ENCODE measurements at regions not wholly inside any gene's neighbourhood (a gene's known extent, or its start where the extent isn't known, plus 50 kb on each side); places are given as distances from the start of the nearest gene placed in this dataset.

DNA sequence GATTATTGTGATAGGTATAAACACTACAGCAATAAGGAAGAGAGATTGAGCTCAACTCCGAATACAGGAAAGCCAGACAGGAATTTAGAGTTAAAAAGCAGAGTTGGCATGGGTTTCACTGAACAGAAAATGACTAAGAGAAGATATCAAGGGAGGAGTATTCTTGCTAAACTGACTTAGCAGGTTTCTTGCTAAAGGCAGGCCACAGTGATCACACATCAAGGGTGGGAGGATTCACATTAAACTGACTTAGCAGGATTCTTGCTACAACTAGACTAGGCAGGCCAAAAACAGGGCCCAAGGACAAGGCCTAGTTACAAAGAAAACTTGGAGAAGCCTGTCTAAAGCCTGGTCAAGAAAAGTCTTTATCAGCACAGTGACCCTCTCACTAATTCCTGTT lies 195.1 kb downstream of the MAGEB5 start:
- Histone ChIP-seq H3K4me2 (replicated peaks; ENCODE audit: extremely low read depth, low read length, poor library complexity, severe bottlenecking) (no peak overlapping the region), H3K9me3 (replicated peaks in 1 of 2; ENCODE audit: control insufficient read depth in 1 of 2, insufficient read depth in 1 of 2, low read length in 2 of 2) (no peaks in the 10 kb centered on the region), H3K79me2 (ENCODE audit: insufficient read depth, low read length) (no peaks in the 10 kb centered on the region), H3K36me3 (replicated peaks in 1 of 2; ENCODE audit: control insufficient read depth in 1 of 2, insufficient read depth in 2 of 2, low read length in 2 of 2) (no peaks in the 10 kb centered on the region), H3K9ac (ENCODE audit: insufficient read depth, low read length, poor library complexity, severe bottlenecking) (no peak overlapping the region), H3K4me3 (replicated peaks in 1 of 3; ENCODE audit: low read depth in 2 of 3, low read length in 3 of 3) (no peak overlapping the region), H3K27me3 (ENCODE audit: control insufficient read depth in 2 of 2, insufficient read depth in 2 of 2, low read length in 2 of 2) (no peaks in the 10 kb centered on the region), H3K27ac (ENCODE audit: low read depth in 1 of 2, low read length in 2 of 2) (no peak overlapping the region), H4K20me1 (ENCODE audit: insufficient read depth, low read length) (no peaks in the 10 kb centered on the region), H3K4me1 (ENCODE audit: control insufficient read depth in 1 of 2, insufficient read depth in 2 of 2, low read length in 2 of 2) (no peaks in the 10 kb centered on the region), H2AFZ (ENCODE audit: insufficient read depth, low read depth, low read length, poor library complexity, severe bottlenecking) (no peak overlapping the region)
- Mint-ChIP-seq H3K9me3 (no peaks in the 10 kb centered on the region), H3K36me3 (no peaks in the 10 kb centered on the region), H3K4me1 (no peaks in the 10 kb centered on the region), H3K27ac (no peak overlapping the region), H3K4me3 (no peak overlapping the region), H3K27me3 (ENCODE audit: low read depth in 3 of 3) (peaks cover 0 to 1% (median 0%) of the 10 kb centered on the region in 3 donors)
- intact Hi-C loops (cut with micrococcal nuclease): no loop called here
- no peak for DNase-seq
- TF ChIP-seq, protein P1, sequence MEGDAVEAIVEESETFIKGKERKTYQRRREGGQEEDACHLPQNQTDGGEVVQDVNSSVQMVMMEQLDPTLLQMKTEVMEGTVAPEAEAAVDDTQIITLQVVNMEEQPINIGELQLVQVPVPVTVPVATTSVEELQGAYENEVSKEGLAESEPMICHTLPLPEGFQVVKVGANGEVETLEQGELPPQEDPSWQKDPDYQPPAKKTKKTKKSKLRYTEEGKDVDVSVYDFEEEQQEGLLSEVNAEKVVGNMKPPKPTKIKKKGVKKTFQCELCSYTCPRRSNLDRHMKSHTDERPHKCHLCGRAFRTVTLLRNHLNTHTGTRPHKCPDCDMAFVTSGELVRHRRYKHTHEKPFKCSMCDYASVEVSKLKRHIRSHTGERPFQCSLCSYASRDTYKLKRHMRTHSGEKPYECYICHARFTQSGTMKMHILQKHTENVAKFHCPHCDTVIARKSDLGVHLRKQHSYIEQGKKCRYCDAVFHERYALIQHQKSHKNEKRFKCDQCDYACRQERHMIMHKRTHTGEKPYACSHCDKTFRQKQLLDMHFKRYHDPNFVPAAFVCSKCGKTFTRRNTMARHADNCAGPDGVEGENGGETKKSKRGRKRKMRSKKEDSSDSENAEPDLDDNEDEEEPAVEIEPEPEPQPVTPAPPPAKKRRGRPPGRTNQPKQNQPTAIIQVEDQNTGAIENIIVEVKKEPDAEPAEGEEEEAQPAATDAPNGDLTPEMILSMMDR (IDR thresholded peaks at IDR 0.05): no peak
- no CpG with 5 or more reads among the region's 1 CpG for WGBS (ENCODE audit: insufficient coverage)

GRCh38 chrX:26409636-26410035 lies 193.7 kb downstream of the MAGEB5 start:
- Histone ChIP-seq H3K27ac (ENCODE audit: low read depth in 1 of 2, low read length in 2 of 2) (no peak overlapping the region), H3K27me3 (ENCODE audit: control insufficient read depth in 2 of 2, insufficient read depth in 2 of 2, low read length in 2 of 2) (no peaks in the 10 kb centered on the region), H3K4me2 (replicated peaks; ENCODE audit: extremely low read depth, low read length, poor library complexity, severe bottlenecking) (no peak overlapping the region), H3K9ac (ENCODE audit: insufficient read depth, low read length, poor library complexity, severe bottlenecking) (no peak overlapping the region), H3K9me3 (replicated peaks in 1 of 2; ENCODE audit: control insufficient read depth in 1 of 2, insufficient read depth in 1 of 2, low read length in 2 of 2) (no peaks in the 10 kb centered on the region), H4K20me1 (ENCODE audit: insufficient read depth, low read length) (no peaks in the 10 kb centered on the region), H3K4me1 (ENCODE audit: control insufficient read depth in 1 of 2, insufficient read depth in 2 of 2, low read length in 2 of 2) (no peaks in the 10 kb centered on the region), H3K36me3 (replicated peaks in 1 of 2; ENCODE audit: control insufficient read depth in 1 of 2, insufficient read depth in 2 of 2, low read length in 2 of 2) (no peaks in the 10 kb centered on the region), H3K79me2 (ENCODE audit: insufficient read depth, low read length) (no peaks in the 10 kb centered on the region), H2AFZ (ENCODE audit: insufficient read depth, low read depth, low read length, poor library complexity, severe bottlenecking) (no peak overlapping the region), H3K4me3 (replicated peaks in 1 of 3; ENCODE audit: low read depth in 2 of 3, low read length in 3 of 3) (no peak overlapping the region)
- no peaks in the 10 kb centered on the region for H3K4me1 Mint-ChIP-seq
- H3K4me3 Mint-ChIP-seq: no peak overlapping the region
- intact Hi-C loops (cut with micrococcal nuclease): no loop called here
- no peaks in the 10 kb centered on the region for H3K36me3 Mint-ChIP-seq
- H3K27ac Mint-ChIP-seq: no peak overlapping the region
- no peaks in the 10 kb centered on the region for H3K9me3 Mint-ChIP-seq
- DNase-seq: no peak
- H3K27me3 Mint-ChIP-seq (ENCODE audit: low read depth in 3 of 3): peaks cover 0 to 1% (median 0%) of the 10 kb centered on the region in 3 donors
- TF ChIP-seq, protein P1 (IDR thresholded peaks at IDR 0.05): no peak
- 5% methylated on average over 3 of the region's 5 CpGs for WGBS (ENCODE audit: insufficient coverage)

Measured in CD14-positive monocyte (primary cell).